H9 (cell line): ENCODE measurements at regions not wholly inside any gene's neighbourhood (a gene's known extent, or its start where the extent isn't known, plus 50 kb on each side); places are given as distances from the start of the nearest gene placed in this dataset.
A peak's percentile ranks its signal among the peaks of the same experiment; 100 is the strongest.

ENCODE experiments used
- DNase-seq: peaks from one replicate; pipeline ENCODE4 v3.0.0-alpha.2; 2017
- H2AFZ ChIP-seq: one replicate; pipeline ENCODE4 v1.6.1; 2013; ENCODE audit warnings: mild to moderate bottlenecking, low read length, control low read depth, moderate library complexity
- H2AK5ac ChIP-seq: 2 replicates; pipeline ENCODE4 v1.6.1; 2013; ENCODE audit warnings: low read length, control low read depth, mixed read lengths; ENCODE audit not compliant: insufficient read length
- H2BK120ac ChIP-seq: one replicate; pipeline ENCODE4 v1.6.1; 2013; ENCODE audit warnings: low read depth, mild to moderate bottlenecking, low read length, control low read depth, inconsistent platforms; ENCODE audit not compliant: poor library complexity, severe bottlenecking
- H2BK12ac ChIP-seq: 2 replicates; pipeline ENCODE4 v1.6.1; 2013; ENCODE audit warnings: low read length, control low read depth, mixed read lengths, low read depth; ENCODE audit not compliant: insufficient read length
- H2BK15ac ChIP-seq: 2 replicates; pipeline ENCODE4 v1.6.1; 2013; ENCODE audit warnings: low read depth, low read length, control low read depth
- H2BK20ac ChIP-seq: one replicate; pipeline ENCODE4 v1.6.1; 2013; ENCODE audit warnings: low read depth, mild to moderate bottlenecking, low read length, control low read depth, inconsistent platforms; ENCODE audit not compliant: poor library complexity, severe bottlenecking
- H2BK5ac ChIP-seq: 2 replicates; pipeline ENCODE4 v1.6.1; 2013; ENCODE audit warnings: low read length, control low read depth, mixed read lengths; ENCODE audit not compliant: insufficient read length
- H3K14ac ChIP-seq: 2 replicates; pipeline ENCODE4 v1.6.1; 2013; ENCODE audit warnings: low read length, control low read depth; ENCODE audit not compliant: insufficient read depth
- H3K18ac ChIP-seq: 2 replicates; pipeline ENCODE4 v1.6.1; 2013; ENCODE audit warnings: low read depth, mild to moderate bottlenecking, mixed read lengths, low read length, control low read depth; ENCODE audit not compliant: insufficient read length
- H3K23ac ChIP-seq: 2 replicates; pipeline ENCODE4 v1.6.1; 2013; ENCODE audit warnings: low read length, control low read depth, mixed read lengths, low read depth; ENCODE audit not compliant: insufficient read length
- H3K23me2 ChIP-seq: 2 replicates; pipeline ENCODE4 v1.6.1; 2013; ENCODE audit warnings: low read depth, mild to moderate bottlenecking, mixed read lengths, low read length, control low read depth; ENCODE audit not compliant: insufficient read length, poor library complexity, severe bottlenecking
- H3K27ac ChIP-seq: 2 replicates; pipeline ENCODE4 v1.5.1; 2013; ENCODE audit warnings: low read length, control low read depth, mixed read lengths, low read depth; ENCODE audit not compliant: insufficient read length
- H3K27me3 ChIP-seq: 2 replicates; pipeline ENCODE4 v1.6.1; 2013; ENCODE audit warnings: low read length, control low read depth, inconsistent platforms; ENCODE audit not compliant: insufficient read depth
- H3K4ac ChIP-seq: 2 replicates; pipeline ENCODE4 v1.6.1; 2013; ENCODE audit warnings: low read depth, mild to moderate bottlenecking, control low read depth, inconsistent platforms, low read length, moderate library complexity
- H3K4me1 ChIP-seq: 2 replicates; pipeline ENCODE4 v1.6.1; 2013; ENCODE audit warnings: low read length, control low read depth, inconsistent platforms; ENCODE audit not compliant: insufficient read depth
- H3K4me2 ChIP-seq: 2 replicates; pipeline ENCODE4 v1.6.1; 2013; ENCODE audit warnings: low read length, control low read depth, mixed read lengths; ENCODE audit not compliant: insufficient read length, insufficient read depth
- H3K56ac ChIP-seq: 2 replicates; pipeline ENCODE4 v1.6.1; 2013; ENCODE audit warnings: low read depth, mild to moderate bottlenecking, mixed read lengths, low read length, control low read depth; ENCODE audit not compliant: insufficient read length
- H3K79me1 ChIP-seq: 2 replicates; pipeline ENCODE4 v1.6.1; 2013; ENCODE audit warnings: low read depth, mild to moderate bottlenecking, moderate library complexity, low read length, control low read depth, inconsistent platforms; ENCODE audit not compliant: insufficient read depth, poor library complexity, severe bottlenecking
- H3K79me2 ChIP-seq: 2 replicates; pipeline ENCODE4 v1.6.1; 2013; ENCODE audit warnings: low read length, control low read depth, inconsistent platforms; ENCODE audit not compliant: insufficient read depth
- H3K9ac ChIP-seq: 2 replicates; pipeline ENCODE4 v1.6.1; 2013; ENCODE audit warnings: low read length, control low read depth, mixed read lengths; ENCODE audit not compliant: insufficient read length; ENCODE audit errors: extremely low read depth
- H3K9me3 ChIP-seq: one replicate; pipeline ENCODE4 v1.6.1; 2013; ENCODE audit warnings: low read depth, low read length, inconsistent platforms; ENCODE audit not compliant: control insufficient read depth
- H3T11ph ChIP-seq: one replicate; pipeline ENCODE4 v1.6.1; 2013; ENCODE audit warnings: mild to moderate bottlenecking, low read length, control low read depth, inconsistent platforms
- H4K20me1 ChIP-seq: one replicate; pipeline ENCODE4 v1.6.1; 2013; ENCODE audit not compliant: control insufficient read depth, insufficient read length, insufficient read depth
- H4K5ac ChIP-seq: 2 replicates; pipeline ENCODE4 v1.6.1; 2013; ENCODE audit warnings: low read depth, mild to moderate bottlenecking, mixed read lengths, low read length, control low read depth; ENCODE audit not compliant: insufficient read length
- H4K8ac ChIP-seq: replicated peaks from 2 replicates; pipeline ENCODE4 v1.6.1; 2013; ENCODE audit warnings: low read length, control low read depth, mixed read lengths, low read depth; ENCODE audit not compliant: insufficient read length
- H4K91ac ChIP-seq: 2 replicates; pipeline ENCODE4 v1.6.1; 2013; ENCODE audit warnings: low read depth, mild to moderate bottlenecking, moderate library complexity, mixed read lengths, low read length, control low read depth; ENCODE audit not compliant: insufficient read length
- H3K27ac Mint-ChIP-seq, 3 experiments: 2 replicates in 2 of 3; 3 replicates in 1 of 3; pipeline ENCODE4 v1.8.0; 2020 to 2021; ENCODE audit warnings: mixed read lengths in 3 of 3, mild to moderate bottlenecking in 1 of 3, moderate library complexity in 1 of 3
- H3K27me3 Mint-ChIP-seq: 2 replicates; pipeline ENCODE4 v1.8.0; 2021; ENCODE audit warnings: low read depth, mild to moderate bottlenecking, moderate library complexity, mixed read lengths
- H3K36me3 Mint-ChIP-seq, 3 experiments: 2 replicates in 2 of 3; 3 replicates in 1 of 3; pipeline ENCODE4 v1.8.0; 2020 to 2021; ENCODE audit warnings: low read depth in 3 of 3, mixed read lengths in 3 of 3; ENCODE audit not compliant: insufficient read depth in 1 of 3
- H3K4me1 Mint-ChIP-seq, 2 experiments: 2 replicates each; pipeline ENCODE4 v1.8.0; 2020; ENCODE audit warnings: mixed read lengths in 2 of 2
- H3K4me3 Mint-ChIP-seq, 2 experiments: 2 replicates in 1 of 2; 3 replicates in 1 of 2; pipeline ENCODE4 v1.8.0; 2020 to 2021; ENCODE audit warnings: mild to moderate bottlenecking in 2 of 2, mixed read lengths in 2 of 2, moderate library complexity in 1 of 2
- H3K9me3 Mint-ChIP-seq, 2 experiments: 2 replicates in 1 of 2; 3 replicates in 1 of 2; pipeline ENCODE4 v1.8.0; 2020; ENCODE audit warnings: mild to moderate bottlenecking in 2 of 2, mixed read lengths in 2 of 2, moderate library complexity in 1 of 2
- CTCF ChIP-seq: fragments of 200-600 bp; sonication (generic); conservative IDR thresholded peaks from 3 replicates; pipeline ENCODE4 v1.8.0; 2021; ENCODE audit warnings: antibody characterized with exemption, mild to moderate bottlenecking
- WGBS: extraction: QIAGEN DNeasy Blood & Tissue Kit; methylation state at CpG from one replicate; pipeline ENCODE4 v1.1.7; 2013; ENCODE audit warnings: missing lambda C conversion rate, low lambda C conversion rate, mixed read lengths; ENCODE audit not compliant: insufficient read length; ENCODE audit errors: extremely low coverage; 5-methylcytosine and 5-hydroxymethylcytosine counted together

GRCh38 chr9:91089405-91090129 is 272.2 kb downstream of the AUH start:
- Mint-ChIP-seq H3K36me3 (no peaks in the 10 kb centered on the region; a peak in 2 of 7 replicates), H3K27ac (no peak overlapping the region), H3K27me3 (no peaks in the 10 kb centered on the region; the same call in 1 of the 2 replicates), H3K4me3 (no peak overlapping the region), H3K4me1 (peaks cover 18 to 19% of the 10 kb centered on the region in 2 experiments), H3K9me3 (peaks cover under 1 to 5% of the 10 kb centered on the region in 2 experiments)
- Histone ChIP-seq H3K27ac (no peak overlapping the region), H3K4me2 (no peak overlapping the region), H4K8ac (no peak overlapping the region), H3K9ac (no peak overlapping the region), H4K91ac (no peak overlapping the region), H3K4me1 (no peaks in the 10 kb centered on the region), H2AFZ (no peak overlapping the region), H2AK5ac (no peak overlapping the region), H2BK20ac (no peak overlapping the region), H3K4ac (no peak overlapping the region), H4K20me1 (no peaks in the 10 kb centered on the region), H3K23ac (no peak overlapping the region), H3K79me1 (no peaks in the 10 kb centered on the region), H3K79me2 (no peaks in the 10 kb centered on the region), H4K5ac (no peak overlapping the region), H3K27me3 (no peaks in the 10 kb centered on the region), H3K9me3 (no peaks in the 10 kb centered on the region), H3K56ac (no peak overlapping the region), H2BK5ac (no peak overlapping the region), H3T11ph (no peak overlapping the region), H3K18ac (no peak overlapping the region), H2BK120ac (no peak overlapping the region), H2BK12ac (no peak overlapping the region), H3K23me2 (no peaks in the 10 kb centered on the region), H3K14ac (no peak overlapping the region), H2BK15ac (no peak overlapping the region)
- no peak for DNase-seq
- TF ChIP-seq CTCF, result peak; percentile 48; the same call in 2 of the 3 replicates
- no CpG with 5 or more reads among the region's 6 CpGs for WGBS
